Liver (tissue), 8 donors: ENCODE measurements at regions not wholly inside any gene's neighbourhood (a gene's known extent, or its start where the extent isn't known, plus 50 kb on each side); places are given as distances from the start of the nearest gene placed in this dataset.

Experiments
- DNase-seq: peaks from one replicate; pipeline ENCODE4 v3.0.0-alpha.2; 2017; ENCODE audit warnings: low spot score
- H3K27ac ChIP-seq, 2 donors: one replicate each; pipeline ENCODE4 v1.7.0; 2013; ENCODE audit warnings: inconsistent platforms in 2 of 2, low read length in 2 of 2, control low read depth in 1 of 2, low read depth in 1 of 2, mild to moderate bottlenecking in 1 of 2
- H3K27me3 ChIP-seq, 4 donors: one replicate each; pipeline versions ENCODE4 v1.6.1 to v1.7.0; 2013; ENCODE audit warnings: low read length in 3 of 4, inconsistent platforms in 1 of 4, mild to moderate bottlenecking in 1 of 4, moderate library complexity in 1 of 4; ENCODE audit not compliant: control insufficient read depth in 4 of 4, insufficient read depth in 4 of 4
- H3K36me3 ChIP-seq, 4 donors: one replicate each; pipeline versions ENCODE4 v1.6.1 to v1.7.0; 2013; ENCODE audit warnings: low read length in 3 of 4, mild to moderate bottlenecking in 3 of 4, low read depth in 1 of 4, moderate library complexity in 1 of 4; ENCODE audit not compliant: control insufficient read depth in 4 of 4, insufficient read depth in 3 of 4
- H3K4me1 ChIP-seq, 4 donors: one replicate each; pipeline versions ENCODE4 v1.6.1 to v1.7.0; 2013; ENCODE audit warnings: low read length in 3 of 4, mild to moderate bottlenecking in 3 of 4, moderate library complexity in 1 of 4; ENCODE audit not compliant: control insufficient read depth in 4 of 4, insufficient read depth in 4 of 4
- H3K4me3 ChIP-seq, 3 donors: one replicate each; pipeline versions ENCODE4 v1.6.1 to v1.7.0; 2013; ENCODE audit warnings: low read length in 3 of 3, control low read depth in 1 of 3, low read depth in 1 of 3, mild to moderate bottlenecking in 1 of 3
- H3K9ac ChIP-seq, 2 donors: one replicate each; pipeline ENCODE4 v1.7.0; 2013; ENCODE audit warnings: low read length in 2 of 2, mild to moderate bottlenecking in 2 of 2, moderate library complexity in 2 of 2, control low read depth in 1 of 2, low read depth in 1 of 2
- H3K9me3 ChIP-seq, 4 donors: one replicate each; pipeline versions ENCODE4 v1.6.1 to v1.7.0; 2013; ENCODE audit warnings: low read length in 3 of 4; ENCODE audit not compliant: control insufficient read depth in 4 of 4
- ATF3 ChIP-seq: IDR thresholded peaks from 2 replicates; pipeline ENCODE4 v1.6.1; 2016; ENCODE audit warnings: antibody characterized with exemption
- CTCF ChIP-seq: fragments of 150-350 bp; IDR thresholded peaks from 2 replicates; pipeline ENCODE4 v1.5.1; 2017; ENCODE audit warnings: improper control_type of control experiment, low read depth, low read length; ENCODE audit not compliant: missing input control
- EGR1 ChIP-seq, 2 donors: IDR thresholded peaks; 2 replicates each; pipeline ENCODE4 v1.6.1; 2016 to 2018; ENCODE audit warnings: antibody characterized with exemption in 2 of 2, low read depth in 2 of 2
- GABPA ChIP-seq, 2 donors: IDR thresholded peaks in 1 of 2; conservative IDR thresholded peaks in 1 of 2; 2 replicates each; pipeline ENCODE4 v1.6.1; 2016; ENCODE audit warnings: antibody characterized with exemption in 2 of 2, mild to moderate bottlenecking in 1 of 2, moderate library complexity in 1 of 2
- HNF4A ChIP-seq, 2 donors: conservative IDR thresholded peaks; 2 replicates each; pipeline ENCODE4 v1.6.1; 2016; ENCODE audit warnings: antibody characterized with exemption in 2 of 2, mild to moderate bottlenecking in 2 of 2
- JUND ChIP-seq, 2 donors: IDR thresholded peaks; 2 replicates each; pipeline ENCODE4 v1.6.1; 2016; ENCODE audit warnings: antibody characterized with exemption in 2 of 2
- NR2F2 ChIP-seq: IDR thresholded peaks from 2 replicates; pipeline ENCODE4 v1.6.1; 2016; ENCODE audit warnings: antibody characterized with exemption
- RAD21 ChIP-seq, 2 donors: IDR thresholded peaks; 2 replicates each; pipeline ENCODE4 v1.6.1; 2016; ENCODE audit warnings: antibody characterized with exemption in 2 of 2, mild to moderate bottlenecking in 2 of 2
- REST ChIP-seq: IDR thresholded peaks from 2 replicates; pipeline ENCODE4 v1.6.1; 2016; ENCODE audit warnings: antibody characterized with exemption, mild to moderate bottlenecking
- RXRA ChIP-seq, 2 donors: IDR thresholded peaks; 2 replicates each; pipeline ENCODE4 v1.6.1; 2017 to 2018; ENCODE audit warnings: antibody characterized with exemption in 2 of 2, mild to moderate bottlenecking in 1 of 2
- SP1 ChIP-seq: IDR thresholded peaks from 2 replicates; pipeline ENCODE4 v1.6.1; 2018; ENCODE audit warnings: antibody characterized with exemption, mild to moderate bottlenecking
- TAF1 ChIP-seq: conservative IDR thresholded peaks from 2 replicates; pipeline ENCODE4 v1.6.1; 2016; ENCODE audit warnings: antibody characterized with exemption, mild to moderate bottlenecking
- YY1 ChIP-seq: IDR thresholded peaks from 2 replicates; pipeline ENCODE4 v1.6.1; 2016; ENCODE audit warnings: antibody characterized with exemption, mild to moderate bottlenecking
- WGBS: extraction: QIAGEN DNeasy Blood & Tissue Kit; methylation state at CpG from one replicate; pipeline ENCODE4 v1.1.7; 2013; 5-methylcytosine and 5-hydroxymethylcytosine counted together
- donor health status: healthy.
- donor health status: healthy.
- donor health status: healthy.
- donor health status: healthy.
- donor health status: healthy.

DNA sequence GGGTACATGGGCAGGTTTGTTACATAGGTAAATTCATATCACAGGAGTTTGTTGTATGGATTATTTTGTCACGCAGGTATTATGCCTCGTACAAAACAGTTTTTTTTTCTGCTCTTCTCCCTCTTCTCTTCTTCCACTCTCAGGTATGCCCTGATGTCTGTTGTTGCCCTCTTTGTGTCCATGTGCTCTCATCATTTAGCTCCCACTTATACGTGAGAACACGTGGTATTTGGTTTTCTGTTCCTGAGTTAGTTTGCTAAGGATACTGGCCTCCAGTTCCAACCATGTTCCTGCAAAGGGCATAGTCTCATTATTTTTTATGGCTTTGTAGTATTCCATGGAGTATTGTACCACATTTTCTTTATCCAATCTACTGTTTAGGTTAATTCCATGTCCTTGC lies 65.7 kb downstream of the UNC5CL start:
- no peak for TF ChIP-seq RXRA (IDR thresholded peaks at IDR 0.05)
- no peaks in the 10 kb centered on the region for H3K4me1 ChIP-seq
- 94% methylated on average over 4 of the region's 4 CpGs for WGBS
- H3K9ac ChIP-seq: no peak overlapping the region
- no peak overlapping the region for H3K27ac ChIP-seq
- no peaks in the 10 kb centered on the region for H3K36me3 ChIP-seq
- peaks cover 0 to 1% (median 0%) of the 10 kb centered on the region in 4 donors for H3K9me3 ChIP-seq
- DNase-seq: no peak
- no peak overlapping the region for H3K4me3 ChIP-seq
- H3K27me3 ChIP-seq: no peaks in the 10 kb centered on the region

GRCh38 chr6:40972814-40973213 lies 66.2 kb downstream of the UNC5CL start:
- Histone ChIP-seq H3K9me3 (peaks cover 0 to 1% (median 0%) of the 10 kb centered on the region in 4 donors), H3K27me3 (no peaks in the 10 kb centered on the region), H3K4me1 (no peaks in the 10 kb centered on the region), H3K9ac (no peak overlapping the region), H3K4me3 (no peak overlapping the region), H3K36me3 (no peaks in the 10 kb centered on the region), H3K27ac (no peak overlapping the region)
- no peak for TF ChIP-seq REST
- no peak for TF ChIP-seq GABPA (IDR thresholded peaks at IDR 0.05 in 1 of 2, conservative IDR thresholded peaks at IDR 0.05 in 1 of 2)
- TF ChIP-seq TAF1: no peak
- TF ChIP-seq NR2F2: no peak
- TF ChIP-seq HNF4A (conservative IDR thresholded peaks at IDR 0.05): peak; percentile 7 to 24
- no peak for TF ChIP-seq CTCF
- WGBS: 50% methylated on average over 3 of the region's 3 CpGs
- no peak for DNase-seq

- 97% methylated on average over 3 of the region's 3 CpGs for WGBS
- Histone ChIP-seq H3K4me3 (no peak overlapping the region), H3K9ac (no peak overlapping the region), H3K36me3 (no peaks in the 10 kb centered on the region), H3K27ac (no peak overlapping the region), H3K27me3 (no peaks in the 10 kb centered on the region), H3K9me3 (peaks cover 0 to 1% (median 0%) of the 10 kb centered on the region in 4 donors), H3K4me1 (no peaks in the 10 kb centered on the region)
- no peak for DNase-seq
- TF ChIP-seq RAD21 (IDR thresholded peaks at IDR 0.05) (no peak), EGR1 (IDR thresholded peaks at IDR 0.05; ENCODE audit: low read depth in 2 of 2) (no peak), REST (no peak), SP1 (no peak), ATF3 (no peak), HNF4A (conservative IDR thresholded peaks at IDR 0.05) (no peak), TAF1 (no peak), JUND (IDR thresholded peaks at IDR 0.05) (no peak), YY1 (no peak)
Measured at GRCh38 chr6:40972190-40972589, 66.8 kb downstream of the UNC5CL start.
